CD4-positive, alpha-beta T cell (primary cell): ENCODE measurements at regions not wholly inside any gene's neighbourhood (a gene's known extent, or its start where the extent isn't known, plus 50 kb on each side); places are given as distances from the start of the nearest gene placed in this dataset.

Experiments used
- ATAC-seq: fragments of 200-7000 bp; cut with Tn5 transposase; one replicate; pipeline ENCODE4 v1.10.0; 2022; ENCODE audit warnings: mild to moderate bottlenecking; ENCODE audit not compliant: poor library complexity
- CTCF ChIA-PET: fragments of 350-600 bp; sonication (Branson Sonifier 250); formaldehyde crosslinking; loops from one replicate; lab custom pipeline; 2021; ENCODE audit warnings: antibody characterized with exemption, inconsistent platforms; lab: Charles Lee
- POLR2A ChIA-PET: fragments of 350-600 bp; sonication (Branson Sonifier 250); formaldehyde crosslinking; loops from one replicate; lab custom pipeline; 2021; ENCODE audit warnings: antibody characterized with exemption, inconsistent platforms; lab: Charles Lee
- DNase-seq, 14 experiments: peaks; one replicate each; pipeline ENCODE4 v3.0.0-alpha.2; 2013 to 2020; ENCODE audit warnings: mixed read lengths in 2 of 14
- H3K27ac ChIP-seq, 2 donors: one replicate each; pipeline versions ENCODE4 v1.5.1 to v1.7.0; 2013; ENCODE audit warnings: low read length in 2 of 2, low read depth in 1 of 2, mild to moderate bottlenecking in 1 of 2
- H3K27me3 ChIP-seq, 2 experiments: 1 replicate in 1 of 2; 2 replicates in 1 of 2; pipeline versions ENCODE4 v1.6.1 to v1.7.0; 2013; ENCODE audit warnings: low read length in 2 of 2, control low read depth in 1 of 2, mild to moderate bottlenecking in 1 of 2, moderate library complexity in 1 of 2; ENCODE audit not compliant: insufficient read depth in 2 of 2, control insufficient read depth in 1 of 2
- H3K36me3 ChIP-seq: one replicate; pipeline ENCODE4 v1.6.1; 2013; ENCODE audit warnings: low read length, control low read depth; ENCODE audit not compliant: insufficient read depth
- H3K4me1 ChIP-seq: one replicate; pipeline ENCODE4 v1.6.1; 2013; ENCODE audit warnings: low read length, control low read depth; ENCODE audit not compliant: insufficient read depth
- H3K4me3 ChIP-seq: one replicate; pipeline ENCODE4 v1.5.1; 2013; ENCODE audit warnings: mild to moderate bottlenecking, low read length, moderate library complexity
- H3K9me3 ChIP-seq, 2 experiments: 1 replicate in 1 of 2; 2 replicates in 1 of 2; pipeline versions ENCODE4 v1.6.1 to v1.7.0; 2013; ENCODE audit warnings: low read length in 2 of 2, mild to moderate bottlenecking in 2 of 2, control low read depth in 1 of 2, moderate library complexity in 1 of 2; ENCODE audit not compliant: control insufficient read depth in 1 of 2, insufficient read depth in 1 of 2
- H3K27ac Mint-ChIP-seq: one replicate; pipeline ENCODE4 v1.8.0; 2020; ENCODE audit warnings: mixed read lengths
- H3K27me3 Mint-ChIP-seq: one replicate; pipeline ENCODE4 v1.8.0; 2021; ENCODE audit warnings: mixed read lengths
- H3K36me3 Mint-ChIP-seq: one replicate; pipeline ENCODE4 v1.8.0; 2021; ENCODE audit warnings: low read depth, mixed read lengths
- H3K4me1 Mint-ChIP-seq: one replicate; pipeline ENCODE4 v1.8.0; 2021; ENCODE audit warnings: low read depth, mixed read lengths
- H3K4me3 Mint-ChIP-seq: one replicate; pipeline ENCODE4 v1.8.0; 2020; ENCODE audit warnings: mild to moderate bottlenecking, mixed read lengths
- H3K9me3 Mint-ChIP-seq: one replicate; pipeline ENCODE4 v1.8.0; 2020; ENCODE audit warnings: mixed read lengths
- CTCF ChIP-seq: fragments of 200-600 bp; IDR thresholded peaks from one replicate; pipeline ENCODE4 v1.8.0; 2022; ENCODE audit warnings: antibody characterized with exemption, mild to moderate bottlenecking
- intact Hi-C, 2 experiments: fragments of 100-400 bp; cut with DNase I in 1 of 2; cut with micrococcal nuclease in 1 of 2; formaldehyde crosslinking; loops; one replicate each; pipeline versions ENCODE4 v1.15.1 to v1.9.0; 2023 to 2025; cut with DNase I, micrococcal nuclease

GRCh38 chr18:53991202-53991601 lies 233.3 kb downstream of the MBD2 start:
- CTCF ChIA-PET = no interaction called here
- no peak for DNase-seq

GRCh38 chr18:53990485-53990884 lies 234.0 kb downstream of the MBD2 start:
- no peak for TF ChIP-seq CTCF
- H3K27me3 ChIP-seq = no peaks in the 10 kb centered on the region
- no peaks in the 10 kb centered on the region for H3K36me3 ChIP-seq
- H3K4me1 ChIP-seq = no peaks in the 10 kb centered on the region
- ChIA-PET POLR2A (no interaction called here), CTCF (no interaction called here)
- H3K27ac ChIP-seq = no peak overlapping the region
- no peak overlapping the region for H3K4me3 ChIP-seq
- no peak overlapping the region for H3K4me3 Mint-ChIP-seq
- H3K36me3 Mint-ChIP-seq = no peaks in the 10 kb centered on the region
- H3K4me1 Mint-ChIP-seq = no peaks in the 10 kb centered on the region
- H3K27me3 Mint-ChIP-seq = no peaks in the 10 kb centered on the region
- ATAC-seq (no peak), DNase-seq (no peak)
- H3K27ac Mint-ChIP-seq = no peak overlapping the region
- no peaks in the 10 kb centered on the region for H3K9me3 Mint-ChIP-seq
- H3K9me3 ChIP-seq = no peaks in the 10 kb centered on the region
- intact Hi-C loops = no loop called here

More at GRCh38 chr18:53991202-53991601, 233.3 kb downstream of the MBD2 start:
- no peaks in the 10 kb centered on the region for H3K36me3 ChIP-seq
- intact Hi-C loops = no loop called here
- no peak overlapping the region for H3K27ac ChIP-seq
- H3K4me1 ChIP-seq = no peaks in the 10 kb centered on the region
- no peaks in the 10 kb centered on the region for H3K27me3 Mint-ChIP-seq
- no peak for ATAC-seq
- no peaks in the 10 kb centered on the region for H3K27me3 ChIP-seq
- H3K9me3 Mint-ChIP-seq = no peaks in the 10 kb centered on the region
- H3K4me3 Mint-ChIP-seq = no peak overlapping the region
- no peak overlapping the region for H3K4me3 ChIP-seq
- no peak for TF ChIP-seq CTCF
- POLR2A ChIA-PET = no interaction called here
- no peaks in the 10 kb centered on the region for H3K36me3 Mint-ChIP-seq
- no peaks in the 10 kb centered on the region for H3K9me3 ChIP-seq
- H3K4me1 Mint-ChIP-seq = no peaks in the 10 kb centered on the region
- H3K27ac Mint-ChIP-seq = no peak overlapping the region

GRCh38 chr18:53984021-53984420 lies 240.4 kb downstream of the MBD2 start:
- intact Hi-C loops = no loop called here
- peaks cover 4% of the 10 kb centered on the region for H3K9me3 Mint-ChIP-seq
- POLR2A ChIA-PET = no interaction called here

More at GRCh38 chr18:53984021-53984420, 240.4 kb downstream of the MBD2 start:
- TF ChIP-seq CTCF = no peak
- no peaks in the 10 kb centered on the region for H3K4me1 ChIP-seq
- Mint-ChIP-seq H3K4me1 (no peaks in the 10 kb centered on the region), H3K36me3 (no peaks in the 10 kb centered on the region), H3K27me3 (no peaks in the 10 kb centered on the region), H3K27ac (no peak overlapping the region), H3K4me3 (no peak overlapping the region)
- H3K36me3 ChIP-seq = no peaks in the 10 kb centered on the region
- no peak overlapping the region for H3K27ac ChIP-seq
- DNase-seq (no peak), ATAC-seq (no peak)
- peaks cover 0 to 7% of the 10 kb centered on the region in 2 experiments for H3K9me3 ChIP-seq
- CTCF ChIA-PET = no interaction called here
- no peaks in the 10 kb centered on the region for H3K27me3 ChIP-seq
- H3K4me3 ChIP-seq = no peak overlapping the region
